ENCODE measurements at regions not wholly inside any gene's neighbourhood (a gene's known extent, or its start where the extent isn't known, plus 50 kb on each side); places are given as distances from the start of the nearest gene placed in this dataset.

DNA sequence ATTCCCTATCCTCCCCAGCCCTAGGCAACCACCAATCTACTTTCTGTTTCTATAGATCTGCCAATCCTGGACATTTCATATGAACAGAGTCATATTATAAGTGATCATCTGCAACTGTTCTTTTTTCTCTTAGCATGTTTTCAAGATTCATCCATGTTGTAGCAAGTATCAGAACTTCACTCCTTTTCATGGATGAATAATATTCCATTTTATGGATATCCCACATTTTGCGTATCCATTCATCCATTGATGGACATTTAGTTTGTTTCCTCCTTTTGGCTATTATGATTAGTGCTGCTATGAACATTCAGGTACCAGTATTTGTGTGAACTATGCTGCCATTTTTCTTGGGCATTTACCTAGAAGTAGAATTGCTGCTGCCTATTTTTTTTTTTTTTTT lies 51.3 kb upstream of the HAND1 start:
- Histone ChIP-seq H3K9ac (ENCODE audit: low read depth in 1 of 2, low read length in 2 of 2) (no peak overlapping the region), H3K27me3 (ENCODE audit: control insufficient read depth in 4 of 4, insufficient read depth in 4 of 4, low read length in 3 of 4) (peaks cover 0 to 6% (median under 1%) of the 10 kb centered on the region in 4 donors), H3K4me1 (ENCODE audit: control insufficient read depth in 4 of 4, insufficient read depth in 4 of 4, low read length in 3 of 4) (no peaks in the 10 kb centered on the region), H3K9me3 (ENCODE audit: control insufficient read depth in 4 of 4, low read length in 3 of 4) (no peaks in the 10 kb centered on the region), H3K4me3 (ENCODE audit: low read depth in 1 of 3, low read length in 3 of 3) (no peak overlapping the region), H3K27ac (ENCODE audit: low read depth in 1 of 2, low read length in 2 of 2) (no peak overlapping the region), H3K36me3 (ENCODE audit: control insufficient read depth in 4 of 4, insufficient read depth in 3 of 4, low read depth in 1 of 4, low read length in 3 of 4) (no peaks in the 10 kb centered on the region)
- WGBS: 99% methylated on average over 1 of the region's 1 CpG
- DNase-seq (ENCODE audit: low spot score): no peak
- TF ChIP-seq, protein P1, sequence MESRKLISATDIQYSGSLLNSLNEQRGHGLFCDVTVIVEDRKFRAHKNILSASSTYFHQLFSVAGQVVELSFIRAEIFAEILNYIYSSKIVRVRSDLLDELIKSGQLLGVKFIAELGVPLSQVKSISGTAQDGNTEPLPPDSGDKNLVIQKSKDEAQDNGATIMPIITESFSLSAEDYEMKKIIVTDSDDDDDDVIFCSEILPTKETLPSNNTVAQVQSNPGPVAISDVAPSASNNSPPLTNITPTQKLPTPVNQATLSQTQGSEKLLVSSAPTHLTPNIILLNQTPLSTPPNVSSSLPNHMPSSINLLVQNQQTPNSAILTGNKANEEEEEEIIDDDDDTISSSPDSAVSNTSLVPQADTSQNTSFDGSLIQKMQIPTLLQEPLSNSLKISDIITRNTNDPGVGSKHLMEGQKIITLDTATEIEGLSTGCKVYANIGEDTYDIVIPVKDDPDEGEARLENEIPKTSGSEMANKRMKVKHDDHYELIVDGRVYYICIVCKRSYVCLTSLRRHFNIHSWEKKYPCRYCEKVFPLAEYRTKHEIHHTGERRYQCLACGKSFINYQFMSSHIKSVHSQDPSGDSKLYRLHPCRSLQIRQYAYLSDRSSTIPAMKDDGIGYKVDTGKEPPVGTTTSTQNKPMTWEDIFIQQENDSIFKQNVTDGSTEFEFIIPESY (IDR thresholded peaks at IDR 0.05): no peak
- no peak for TF ChIP-seq EGR1 (IDR thresholded peaks at IDR 0.05; ENCODE audit: low read depth in 2 of 2)
- TF ChIP-seq, protein P2, sequence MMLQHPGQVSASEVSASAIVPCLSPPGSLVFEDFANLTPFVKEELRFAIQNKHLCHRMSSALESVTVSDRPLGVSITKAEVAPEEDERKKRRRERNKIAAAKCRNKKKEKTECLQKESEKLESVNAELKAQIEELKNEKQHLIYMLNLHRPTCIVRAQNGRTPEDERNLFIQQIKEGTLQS (IDR thresholded peaks at IDR 0.05): no peak
- TF ChIP-seq RXRA (IDR thresholded peaks at IDR 0.05): no peak
- TF ChIP-seq, protein P3, sequence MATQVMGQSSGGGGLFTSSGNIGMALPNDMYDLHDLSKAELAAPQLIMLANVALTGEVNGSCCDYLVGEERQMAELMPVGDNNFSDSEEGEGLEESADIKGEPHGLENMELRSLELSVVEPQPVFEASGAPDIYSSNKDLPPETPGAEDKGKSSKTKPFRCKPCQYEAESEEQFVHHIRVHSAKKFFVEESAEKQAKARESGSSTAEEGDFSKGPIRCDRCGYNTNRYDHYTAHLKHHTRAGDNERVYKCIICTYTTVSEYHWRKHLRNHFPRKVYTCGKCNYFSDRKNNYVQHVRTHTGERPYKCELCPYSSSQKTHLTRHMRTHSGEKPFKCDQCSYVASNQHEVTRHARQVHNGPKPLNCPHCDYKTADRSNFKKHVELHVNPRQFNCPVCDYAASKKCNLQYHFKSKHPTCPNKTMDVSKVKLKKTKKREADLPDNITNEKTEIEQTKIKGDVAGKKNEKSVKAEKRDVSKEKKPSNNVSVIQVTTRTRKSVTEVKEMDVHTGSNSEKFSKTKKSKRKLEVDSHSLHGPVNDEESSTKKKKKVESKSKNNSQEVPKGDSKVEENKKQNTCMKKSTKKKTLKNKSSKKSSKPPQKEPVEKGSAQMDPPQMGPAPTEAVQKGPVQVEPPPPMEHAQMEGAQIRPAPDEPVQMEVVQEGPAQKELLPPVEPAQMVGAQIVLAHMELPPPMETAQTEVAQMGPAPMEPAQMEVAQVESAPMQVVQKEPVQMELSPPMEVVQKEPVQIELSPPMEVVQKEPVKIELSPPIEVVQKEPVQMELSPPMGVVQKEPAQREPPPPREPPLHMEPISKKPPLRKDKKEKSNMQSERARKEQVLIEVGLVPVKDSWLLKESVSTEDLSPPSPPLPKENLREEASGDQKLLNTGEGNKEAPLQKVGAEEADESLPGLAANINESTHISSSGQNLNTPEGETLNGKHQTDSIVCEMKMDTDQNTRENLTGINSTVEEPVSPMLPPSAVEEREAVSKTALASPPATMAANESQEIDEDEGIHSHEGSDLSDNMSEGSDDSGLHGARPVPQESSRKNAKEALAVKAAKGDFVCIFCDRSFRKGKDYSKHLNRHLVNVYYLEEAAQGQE (IDR thresholded peaks at IDR 0.05): no peak
- TF ChIP-seq HNF4G (IDR thresholded peaks at IDR 0.05): no peak
- TF ChIP-seq GABPA (IDR thresholded peaks at IDR 0.05 in 1 of 2, conservative IDR thresholded peaks at IDR 0.05 in 1 of 2): no peak
- TF ChIP-seq, protein P4, sequence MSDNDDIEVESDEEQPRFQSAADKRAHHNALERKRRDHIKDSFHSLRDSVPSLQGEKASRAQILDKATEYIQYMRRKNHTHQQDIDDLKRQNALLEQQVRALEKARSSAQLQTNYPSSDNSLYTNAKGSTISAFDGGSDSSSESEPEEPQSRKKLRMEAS (IDR thresholded peaks at IDR 0.05): no peak

DNA sequence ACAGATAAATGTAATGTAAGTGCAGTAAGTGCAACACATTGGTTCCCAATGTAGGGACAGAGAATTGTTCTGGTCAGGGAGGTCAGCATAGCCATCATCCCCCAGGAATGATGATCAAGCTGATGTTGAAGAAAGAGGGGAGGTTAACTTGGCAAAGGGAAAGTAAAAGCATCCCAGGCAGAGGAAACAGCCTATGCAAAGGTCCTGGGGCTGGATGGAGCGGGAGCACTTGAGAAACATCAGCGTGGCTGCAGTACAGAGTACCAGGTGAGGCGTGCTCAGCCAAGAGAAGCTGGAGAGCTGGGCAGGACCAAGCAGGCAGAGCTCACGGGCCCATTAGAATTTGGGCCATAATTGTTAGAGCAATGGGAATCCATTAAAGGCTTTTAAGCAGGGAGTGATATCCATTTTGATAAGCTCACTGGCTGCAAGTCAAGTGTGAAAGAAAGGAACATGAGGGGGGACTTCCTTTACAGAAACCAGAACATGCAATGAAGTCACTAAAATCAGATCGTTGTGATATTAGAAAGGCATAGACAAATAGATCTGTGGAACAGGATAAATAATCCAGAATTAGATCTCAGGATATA lies 50.1 kb upstream of the HAND1 start:
- no peaks in the 10 kb centered on the region for H3K9me3 ChIP-seq (ENCODE audit: control insufficient read depth in 4 of 4, low read length in 3 of 4)
- no peak overlapping the region for H3K4me3 ChIP-seq (ENCODE audit: low read depth in 1 of 3, low read length in 3 of 3)
- peaks cover 0 to 6% (median under 1%) of the 10 kb centered on the region in 4 donors for H3K27me3 ChIP-seq (ENCODE audit: control insufficient read depth in 4 of 4, insufficient read depth in 4 of 4, low read length in 3 of 4)
- H3K4me1 ChIP-seq (ENCODE audit: control insufficient read depth in 4 of 4, insufficient read depth in 4 of 4, low read length in 3 of 4): no peaks in the 10 kb centered on the region
- H3K9ac ChIP-seq (ENCODE audit: low read depth in 1 of 2, low read length in 2 of 2): no peak overlapping the region
- no peaks in the 10 kb centered on the region for H3K36me3 ChIP-seq (ENCODE audit: control insufficient read depth in 4 of 4, insufficient read depth in 3 of 4, low read depth in 1 of 4, low read length in 3 of 4)
- DNase-seq (ENCODE audit: low spot score): no peak
- 81% methylated on average over 5 of the region's 5 CpGs for WGBS
- no peak for TF ChIP-seq YY1 (IDR thresholded peaks at IDR 0.05)
- TF ChIP-seq EGR1 (IDR thresholded peaks at IDR 0.05; ENCODE audit: low read depth in 2 of 2): no peak
- TF ChIP-seq, protein P5, sequence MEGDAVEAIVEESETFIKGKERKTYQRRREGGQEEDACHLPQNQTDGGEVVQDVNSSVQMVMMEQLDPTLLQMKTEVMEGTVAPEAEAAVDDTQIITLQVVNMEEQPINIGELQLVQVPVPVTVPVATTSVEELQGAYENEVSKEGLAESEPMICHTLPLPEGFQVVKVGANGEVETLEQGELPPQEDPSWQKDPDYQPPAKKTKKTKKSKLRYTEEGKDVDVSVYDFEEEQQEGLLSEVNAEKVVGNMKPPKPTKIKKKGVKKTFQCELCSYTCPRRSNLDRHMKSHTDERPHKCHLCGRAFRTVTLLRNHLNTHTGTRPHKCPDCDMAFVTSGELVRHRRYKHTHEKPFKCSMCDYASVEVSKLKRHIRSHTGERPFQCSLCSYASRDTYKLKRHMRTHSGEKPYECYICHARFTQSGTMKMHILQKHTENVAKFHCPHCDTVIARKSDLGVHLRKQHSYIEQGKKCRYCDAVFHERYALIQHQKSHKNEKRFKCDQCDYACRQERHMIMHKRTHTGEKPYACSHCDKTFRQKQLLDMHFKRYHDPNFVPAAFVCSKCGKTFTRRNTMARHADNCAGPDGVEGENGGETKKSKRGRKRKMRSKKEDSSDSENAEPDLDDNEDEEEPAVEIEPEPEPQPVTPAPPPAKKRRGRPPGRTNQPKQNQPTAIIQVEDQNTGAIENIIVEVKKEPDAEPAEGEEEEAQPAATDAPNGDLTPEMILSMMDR (IDR thresholded peaks at IDR 0.05; ENCODE audit: low read depth, low read length, missing input control): no peak
- no peak for TF ChIP-seq TAF1 (conservative IDR thresholded peaks at IDR 0.05)
- TF ChIP-seq, protein P4 (IDR thresholded peaks at IDR 0.05): no peak
- TF ChIP-seq SP1 (IDR thresholded peaks at IDR 0.05): no peak
- TF ChIP-seq NR2F2 (IDR thresholded peaks at IDR 0.05): no peak
- no peak for TF ChIP-seq GABPA (IDR thresholded peaks at IDR 0.05 in 1 of 2, conservative IDR thresholded peaks at IDR 0.05 in 1 of 2)
- TF ChIP-seq, protein P3 (IDR thresholded peaks at IDR 0.05): no peak
- TF ChIP-seq RAD21 (IDR thresholded peaks at IDR 0.05): no peak
- no peak for TF ChIP-seq RXRA (IDR thresholded peaks at IDR 0.05)
- TF ChIP-seq FOXA1 (IDR thresholded peaks at IDR 0.05): no peak
- H3K27ac ChIP-seq (ENCODE audit: low read depth in 1 of 2, low read length in 2 of 2): no peak overlapping the region

Measured in liver (tissue), 8 donors.